ENCODE measurements at regions not wholly inside any gene's neighbourhood (a gene's known extent, or its start where the extent isn't known, plus 50 kb on each side); places are given as distances from the start of the nearest gene placed in this dataset.

- no peak overlapping the region for H3K4me3 ChIP-seq (ENCODE audit: low read depth, low read length)
- in situ Hi-C loops (cut with HindIII; ENCODE audit: low sequenced_read_pairs): no loop called here
- DNase-seq (ENCODE audit: low read depth, low spot score): peak; percentile 36
- TF ChIP-seq CTCF (IDR thresholded peaks at IDR 0.05; ENCODE audit: low read depth, low read length): peak; percentile 48
Observed at GRCh38 chr7:95718577-95719410, 53.6 kb upstream of the DYNC1I1 start.

GRCh38 chr7:95716357-95717122, 55.8 kb upstream of the DYNC1I1 start:
- in situ Hi-C loops (cut with HindIII; ENCODE audit: low sequenced_read_pairs): no loop called here
- TF ChIP-seq CTCF (IDR thresholded peaks at IDR 0.05; ENCODE audit: low read depth, low read length): no peak
- no peak for DNase-seq (ENCODE audit: low read depth, low spot score)

GRCh38 chr7:95715274-95715673, 57.1 kb upstream of the DYNC1I1 start:
- in situ Hi-C loops (cut with HindIII; ENCODE audit: low sequenced_read_pairs): no loop called here
- no peak overlapping the region for H3K4me3 ChIP-seq (ENCODE audit: low read depth, low read length)
- no peak for DNase-seq (ENCODE audit: low read depth, low spot score)
- no peak for TF ChIP-seq CTCF (IDR thresholded peaks at IDR 0.05; ENCODE audit: low read depth, low read length)

More at GRCh38 chr7:95716357-95717122, 55.8 kb upstream of the DYNC1I1 start:
- no peak overlapping the region for H3K4me3 ChIP-seq (ENCODE audit: low read depth, low read length)

GRCh38 chr7:95710711-95711110, 61.6 kb upstream of the DYNC1I1 start:
- no peak for DNase-seq (ENCODE audit: low read depth, low spot score)
- H3K4me3 ChIP-seq (ENCODE audit: low read depth, low read length): no peak overlapping the region
- TF ChIP-seq CTCF (IDR thresholded peaks at IDR 0.05; ENCODE audit: low read depth, low read length): no peak
- in situ Hi-C loops (cut with HindIII; ENCODE audit: low sequenced_read_pairs): no loop called here

GRCh38 chr7:95700917-95701316, 71.4 kb upstream of the DYNC1I1 start:
- TF ChIP-seq CTCF (IDR thresholded peaks at IDR 0.05; ENCODE audit: low read depth, low read length): no peak
- in situ Hi-C loops (cut with HindIII; ENCODE audit: low sequenced_read_pairs): no loop called here

GRCh38 chr7:95694334-95694733, 78.0 kb upstream of the DYNC1I1 start:
- no peak for DNase-seq (ENCODE audit: low read depth, low spot score)
- TF ChIP-seq CTCF (IDR thresholded peaks at IDR 0.05; ENCODE audit: low read depth, low read length): no peak
- no peak overlapping the region for H3K4me3 ChIP-seq (ENCODE audit: low read depth, low read length)
- in situ Hi-C loops (cut with HindIII; ENCODE audit: low sequenced_read_pairs): no loop called here

More at GRCh38 chr7:95700917-95701316, 71.4 kb upstream of the DYNC1I1 start:
- H3K4me3 ChIP-seq (ENCODE audit: low read depth, low read length): no peak overlapping the region
- DNase-seq (ENCODE audit: low read depth, low spot score): no peak

All from astrocyte of the spinal cord (primary cell).